SU-DHL-6 (cell line): ENCODE measurements at regions not wholly inside any gene's neighbourhood (a gene's known extent, or its start where the extent isn't known, plus 50 kb on each side); places are given as distances from the start of the nearest gene placed in this dataset.

Experiments
- H2AFZ ChIP-seq: fragments of 200-600 bp; sonication (generic); 2 replicates; pipeline ENCODE4 v1.6.1; 2014; ENCODE audit warnings: low read depth, mild to moderate bottlenecking, moderate library complexity, mixed read lengths, antibody characterized with exemption, low read length; ENCODE audit not compliant: severe bottlenecking
- H3F3A ChIP-seq: fragments of 200-600 bp; shearing (Covaris generic); 2 replicates; pipeline ENCODE4 v1.6.0; 2016; ENCODE audit warnings: antibody characterized with exemption, mild to moderate bottlenecking; ENCODE audit not compliant: insufficient read depth
- H3K27ac ChIP-seq: fragments of 200-600 bp; sonication (generic); 2 replicates; pipeline ENCODE4 v1.5.1; 2016; ENCODE audit warnings: low read depth, mild to moderate bottlenecking, low read length, moderate library complexity, mixed read lengths
- H3K27me3 ChIP-seq: fragments of 200-600 bp; sonication (generic), shearing (Covaris generic); 2 replicates; pipeline ENCODE4 v1.6.0; 2014; ENCODE audit warnings: mild to moderate bottlenecking, low read length
- H3K36me3 ChIP-seq: fragments of 200-600 bp; sonication (generic); 2 replicates; pipeline ENCODE4 v1.6.1; 2014; ENCODE audit warnings: mild to moderate bottlenecking, low read length, mixed read lengths
- H3K4me2 ChIP-seq: fragments of 300-600, 200-600 bp; shearing (Covaris generic), sonication (generic); 2 replicates; pipeline ENCODE4 v1.6.0; 2014; ENCODE audit warnings: low read length, low read depth, mild to moderate bottlenecking; ENCODE audit not compliant: poor library complexity, severe bottlenecking
- H3K4me3 ChIP-seq: fragments of 200-600 bp; sonication (generic); 2 replicates; pipeline ENCODE4 v1.5.1; 2014; ENCODE audit warnings: antibody characterized with exemption, low read length, mild to moderate bottlenecking, mixed read lengths; ENCODE audit not compliant: insufficient read depth, poor library complexity, severe bottlenecking
- H3K79me2 ChIP-seq: fragments of 200-600 bp; sonication (generic); 2 replicates; pipeline ENCODE4 v1.6.1; 2014; ENCODE audit warnings: mild to moderate bottlenecking, low read length, moderate library complexity; ENCODE audit not compliant: insufficient read depth
- H3K9ac ChIP-seq: fragments of 200-600 bp; sonication (generic); 2 replicates; pipeline ENCODE4 v1.7.0; 2014; ENCODE audit warnings: mild to moderate bottlenecking, low read length
- H3K9me2 ChIP-seq: fragments of 200-600 bp; sonication (generic); replicated peaks from 2 replicates; pipeline ENCODE4 v1.6.1; 2014; ENCODE audit warnings: low read length; ENCODE audit not compliant: insufficient read depth
- H3K9me3 ChIP-seq: fragments of 200-600 bp; sonication (generic); 2 replicates; pipeline ENCODE4 v1.6.1; 2014; ENCODE audit warnings: low read length, mixed read lengths; ENCODE audit not compliant: insufficient read depth
- H4K20me1 ChIP-seq: fragments of 200-600 bp; sonication (generic); 2 replicates; pipeline ENCODE4 v1.6.1; 2014; ENCODE audit warnings: low read depth, mild to moderate bottlenecking, antibody characterized with exemption, low read length, moderate library complexity, mixed read lengths
- CTCF ChIP-seq: fragments of 200-600 bp; sonication (generic); IDR thresholded peaks from one replicate; pipeline ENCODE4 v1.5.1; 2017; ENCODE audit warnings: antibody characterized with exemption, mild to moderate bottlenecking, low read length, moderate library complexity; ENCODE audit not compliant: insufficient read depth, poor library complexity, severe bottlenecking
- EZH2phosphoT487 ChIP-seq: fragments of 200-600 bp; sonication (generic), shearing (Covaris generic); conservative IDR thresholded peaks from 2 replicates; pipeline ENCODE4 v1.6.1; 2018; ENCODE audit warnings: mild to moderate bottlenecking, antibody characterized with exemption, low read length, moderate library complexity, mixed read lengths

GRCh38 chr21:34222031-34222335 lies 141.8 kb upstream of the KCNE2 start:
- H3K9ac ChIP-seq = no peak overlapping the region
- no peak overlapping the region for H3K4me2 ChIP-seq
- H3K9me2 ChIP-seq = no peaks in the 10 kb centered on the region
- no peaks in the 10 kb centered on the region for H3K9me3 ChIP-seq
- no peak for TF ChIP-seq CTCF
- TF ChIP-seq EZH2phosphoT487 = no peak
- H3K79me2 ChIP-seq = no peaks in the 10 kb centered on the region
- H2AFZ ChIP-seq = no peak overlapping the region
- no peaks in the 10 kb centered on the region for H4K20me1 ChIP-seq
- no peak overlapping the region for H3K27ac ChIP-seq
- no peaks in the 10 kb centered on the region for H3K27me3 ChIP-seq
- no peak overlapping the region for H3K4me3 ChIP-seq
- no peaks in the 10 kb centered on the region for H3F3A ChIP-seq
- H3K36me3 ChIP-seq = no peaks in the 10 kb centered on the region

- no peak overlapping the region for H2AFZ ChIP-seq
- H3F3A ChIP-seq = no peaks in the 10 kb centered on the region
- H3K27ac ChIP-seq = no peak overlapping the region
Measured at GRCh38 chr21:34223376-34223775, 140.4 kb upstream of the KCNE2 start.

GRCh38 chr21:34227386-34227852 lies 136.4 kb upstream of the KCNE2 start:
- no peak overlapping the region for H3K4me3 ChIP-seq
- no peak overlapping the region for H2AFZ ChIP-seq
- H4K20me1 ChIP-seq = no peaks in the 10 kb centered on the region
- H3K9me2 ChIP-seq = no peaks in the 10 kb centered on the region
- H3K36me3 ChIP-seq = no peaks in the 10 kb centered on the region
- H3F3A ChIP-seq = no peaks in the 10 kb centered on the region
- no peak overlapping the region for H3K27ac ChIP-seq
- H3K79me2 ChIP-seq = no peaks in the 10 kb centered on the region
- TF ChIP-seq CTCF (no peak), EZH2phosphoT487 (no peak)
- no peak overlapping the region for H3K9ac ChIP-seq
- no peak overlapping the region for H3K4me2 ChIP-seq
- no peaks in the 10 kb centered on the region for H3K27me3 ChIP-seq
- no peaks in the 10 kb centered on the region for H3K9me3 ChIP-seq

More at GRCh38 chr21:34223376-34223775, 140.4 kb upstream of the KCNE2 start:
- H3K36me3 ChIP-seq = no peaks in the 10 kb centered on the region
- H4K20me1 ChIP-seq = no peaks in the 10 kb centered on the region
- H3K79me2 ChIP-seq = no peaks in the 10 kb centered on the region
- no peaks in the 10 kb centered on the region for H3K9me3 ChIP-seq
- H3K27me3 ChIP-seq = no peaks in the 10 kb centered on the region
- H3K4me2 ChIP-seq = no peak overlapping the region
- no peaks in the 10 kb centered on the region for H3K9me2 ChIP-seq
- H3K4me3 ChIP-seq = no peak overlapping the region
- no peak overlapping the region for H3K9ac ChIP-seq
- TF ChIP-seq EZH2phosphoT487 (no peak), CTCF (no peak)
